PFSK-1 (cell line): ENCODE measurements at regions not wholly inside any gene's neighbourhood (a gene's known extent, or its start where the extent isn't known, plus 50 kb on each side); places are given as distances from the start of the nearest gene placed in this dataset.

Experiments
- POLR2AphosphoS5 ChIP-seq: IDR thresholded peaks from 2 replicates; pipeline ENCODE4 v1.6.1; 2012; ENCODE audit warnings: low read depth, mild to moderate bottlenecking, control low read depth, low read length, moderate library complexity
- SIN3A ChIP-seq: IDR thresholded peaks from 2 replicates; pipeline ENCODE4 v1.6.1; 2012; ENCODE audit warnings: mild to moderate bottlenecking, low read length, moderate library complexity, borderline replicate concordance; ENCODE audit not compliant: insufficient read depth
- TAF1 ChIP-seq: IDR thresholded peaks from 2 replicates; pipeline ENCODE4 v1.6.1; 2012; ENCODE audit warnings: low read length, control low read depth, borderline replicate concordance; ENCODE audit not compliant: insufficient read depth

GRCh38 chr6:134114918-134115714, 62.7 kb upstream of the SLC2A12 start:
- TF ChIP-seq POLR2AphosphoS5 (no peak), SIN3A (no peak), TAF1 (no peak)
